BJ (cell line): ENCODE measurements at regions not wholly inside any gene's neighbourhood (a gene's known extent, or its start where the extent isn't known, plus 50 kb on each side); places are given as distances from the start of the nearest gene placed in this dataset.

Experiments
- CTCF ChIA-PET: fragments of 350-600 bp; formaldehyde crosslinking; extraction: SDS; loops from one replicate; lab custom pipeline; 2021; ENCODE audit warnings: antibody characterized with exemption, inconsistent platforms; lab: Yijun Ruan, JAX
- POLR2A ChIA-PET: fragments of 300-600 bp; sonication (Branson Sonifier 250); formaldehyde crosslinking; extraction: SDS; loops from one replicate; lab custom pipeline; 2021; ENCODE audit warnings: antibody characterized with exemption; lab: Charles Lee
- DNase-seq: peaks from one replicate; pipeline ENCODE4 v3.0.0-alpha.2; 2011; ENCODE audit warnings: low read depth
- H3K27me3 ChIP-seq: 2 replicates; pipeline ENCODE4 v1.6.0; 2011; ENCODE audit warnings: low read length; ENCODE audit not compliant: control insufficient read depth, insufficient read depth
- H3K36me3 ChIP-seq: 2 replicates; pipeline ENCODE4 v1.5.1; 2011; ENCODE audit warnings: low read length; ENCODE audit not compliant: control insufficient read depth, insufficient read depth
- H3K4me3 ChIP-seq: 2 replicates; pipeline ENCODE4 v1.5.1; 2011; ENCODE audit warnings: low read depth, mild to moderate bottlenecking, control low read depth, low read length
- TF ChIP-seq, protein P1 (sequence below): IDR thresholded peaks from 2 replicates; pipeline ENCODE4 v1.5.1; 2011; ENCODE audit warnings: low read depth, mild to moderate bottlenecking, control low read depth, inconsistent platforms, low read length, moderate library complexity; ENCODE audit not compliant: insufficient read depth

DNA sequence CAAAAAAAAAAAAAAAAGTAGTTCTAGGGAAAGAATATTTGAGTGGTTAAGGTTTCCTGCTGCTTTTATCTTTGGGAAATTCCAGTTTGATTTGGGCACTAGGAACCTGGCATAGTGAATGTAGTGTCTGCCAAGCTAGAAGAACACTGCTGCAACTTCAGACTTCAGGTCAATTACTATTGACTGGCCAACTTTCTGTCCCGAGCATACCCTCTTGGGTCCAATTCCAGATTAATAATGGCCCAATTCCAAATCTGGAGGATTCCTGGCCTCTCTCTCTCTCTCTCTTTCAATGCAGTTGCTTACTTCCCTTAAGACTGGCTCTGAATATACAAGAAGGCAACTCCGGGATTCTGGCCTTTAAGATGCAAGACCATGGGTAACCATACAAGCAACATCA is 74.9 kb downstream of the ANKEF1 start:
- DNase-seq, result no peak
- Histone ChIP-seq H3K36me3 (no peaks in the 10 kb centered on the region), H3K27me3 (no peaks in the 10 kb centered on the region), H3K4me3 (no peak overlapping the region)
- ChIA-PET CTCF (interaction anchor here (1.8 kb wide), 1 partner anchor 19 kb away, joined by 4 read pairs; no protein-coding TSS in a partner anchor), POLR2A (no interaction called here)
- TF ChIP-seq, protein P1, sequence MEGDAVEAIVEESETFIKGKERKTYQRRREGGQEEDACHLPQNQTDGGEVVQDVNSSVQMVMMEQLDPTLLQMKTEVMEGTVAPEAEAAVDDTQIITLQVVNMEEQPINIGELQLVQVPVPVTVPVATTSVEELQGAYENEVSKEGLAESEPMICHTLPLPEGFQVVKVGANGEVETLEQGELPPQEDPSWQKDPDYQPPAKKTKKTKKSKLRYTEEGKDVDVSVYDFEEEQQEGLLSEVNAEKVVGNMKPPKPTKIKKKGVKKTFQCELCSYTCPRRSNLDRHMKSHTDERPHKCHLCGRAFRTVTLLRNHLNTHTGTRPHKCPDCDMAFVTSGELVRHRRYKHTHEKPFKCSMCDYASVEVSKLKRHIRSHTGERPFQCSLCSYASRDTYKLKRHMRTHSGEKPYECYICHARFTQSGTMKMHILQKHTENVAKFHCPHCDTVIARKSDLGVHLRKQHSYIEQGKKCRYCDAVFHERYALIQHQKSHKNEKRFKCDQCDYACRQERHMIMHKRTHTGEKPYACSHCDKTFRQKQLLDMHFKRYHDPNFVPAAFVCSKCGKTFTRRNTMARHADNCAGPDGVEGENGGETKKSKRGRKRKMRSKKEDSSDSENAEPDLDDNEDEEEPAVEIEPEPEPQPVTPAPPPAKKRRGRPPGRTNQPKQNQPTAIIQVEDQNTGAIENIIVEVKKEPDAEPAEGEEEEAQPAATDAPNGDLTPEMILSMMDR, result no peak

DNA sequence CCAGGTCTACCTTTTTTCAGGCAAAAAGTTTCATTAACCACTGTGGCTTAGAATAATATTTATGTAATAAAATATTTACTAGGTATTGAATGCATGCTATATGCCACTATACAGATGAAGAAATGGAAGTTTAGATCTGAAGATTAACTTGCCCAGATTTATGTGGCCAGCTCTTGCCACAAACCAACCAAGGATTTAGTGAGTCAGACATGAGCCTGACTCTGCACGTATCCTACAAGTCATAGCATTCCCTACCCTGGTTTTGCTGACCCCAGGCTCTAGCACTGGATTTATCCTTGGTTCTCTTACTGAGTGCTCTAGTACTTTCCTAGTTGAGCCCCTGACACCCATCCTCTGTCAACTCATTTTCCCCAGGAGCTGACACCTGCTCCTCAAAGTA is 75.4 kb downstream of the ANKEF1 start:
- POLR2A ChIA-PET, result no interaction called here
- no peak for DNase-seq
- TF ChIP-seq, protein P1, result no peak
- no peak overlapping the region for H3K4me3 ChIP-seq
- CTCF ChIA-PET, result interaction anchor here (1.8 kb wide), 1 partner anchor 19 kb away, joined by 4 read pairs; no protein-coding TSS in a partner anchor
- H3K27me3 ChIP-seq, result no peaks in the 10 kb centered on the region
- no peaks in the 10 kb centered on the region for H3K36me3 ChIP-seq

DNA sequence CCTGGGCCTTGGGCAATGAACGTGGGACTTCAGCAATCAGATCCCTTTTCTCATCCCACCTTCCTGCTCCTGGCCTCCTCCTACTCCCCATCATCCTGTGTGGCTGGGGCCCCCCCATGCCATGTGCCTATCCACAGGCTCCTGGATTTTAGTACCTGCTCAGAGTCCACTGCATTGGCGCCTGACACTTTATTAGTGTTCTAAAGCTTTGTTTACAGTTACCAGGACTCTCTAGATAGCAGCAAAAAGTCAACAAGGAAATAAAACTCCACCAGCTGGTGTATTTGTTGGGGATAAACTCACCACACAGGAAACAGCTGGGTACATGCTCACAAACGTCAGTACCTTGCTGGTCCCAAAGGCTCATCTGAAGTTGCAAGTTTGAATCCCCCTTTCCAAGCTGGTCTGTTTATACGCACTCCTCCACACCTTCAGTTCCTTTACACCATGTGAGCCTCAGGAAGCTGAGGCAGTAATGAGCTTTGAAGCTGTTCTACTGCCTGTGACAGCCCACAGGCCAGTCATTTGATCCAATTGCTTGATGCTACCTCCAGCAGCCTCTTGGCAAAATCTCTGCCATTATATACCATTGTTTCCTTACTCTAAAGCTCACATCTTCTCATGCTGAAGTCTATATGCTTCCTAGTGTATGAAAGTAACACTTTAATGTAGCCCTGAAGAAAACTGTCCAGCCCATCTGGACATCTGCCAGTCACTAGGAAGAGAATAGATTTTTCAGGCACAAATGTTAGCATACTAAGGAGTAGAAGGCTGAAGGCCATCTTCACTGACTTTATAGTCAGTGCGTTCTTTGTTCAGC is 76.6 kb downstream of the ANKEF1 start:
- no peak overlapping the region for H3K4me3 ChIP-seq
- ChIA-PET CTCF (interaction anchor here (0.6 to 2.6 kb wide), 4 partner anchors 20 to 316 kb away, joined by 3 to 14 read pairs (median 3); no protein-coding TSS in a partner anchor), POLR2A (no interaction called here)
- H3K36me3 ChIP-seq, result no peaks in the 10 kb centered on the region
- TF ChIP-seq, protein P1, result no peak
- no peaks in the 10 kb centered on the region for H3K27me3 ChIP-seq
- DNase-seq, result no peak

DNA sequence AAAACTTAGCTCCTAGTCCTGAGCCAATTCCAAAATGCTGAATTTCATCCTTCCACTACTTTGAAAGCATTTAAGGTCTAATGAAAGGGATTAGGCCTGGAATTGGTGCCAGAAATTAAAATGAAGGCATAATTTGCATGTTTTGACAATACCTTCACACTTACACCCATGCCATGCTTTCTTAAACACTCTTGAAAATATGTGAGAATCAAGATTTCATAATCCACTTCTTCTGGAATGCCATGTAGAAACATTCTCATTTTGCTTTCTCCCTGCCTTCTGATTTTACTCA is 77.1 kb downstream of the ANKEF1 start:
- ChIA-PET POLR2A (no interaction called here), CTCF (interaction anchor here (2.6 kb wide), 1 partner anchor 20 kb away, joined by 14 read pairs; no protein-coding TSS in a partner anchor)
- no peaks in the 10 kb centered on the region for H3K36me3 ChIP-seq
- TF ChIP-seq, protein P1, result no peak
- DNase-seq, result no peak
- no peaks in the 10 kb centered on the region for H3K27me3 ChIP-seq
- H3K4me3 ChIP-seq, result no peak overlapping the region

DNA sequence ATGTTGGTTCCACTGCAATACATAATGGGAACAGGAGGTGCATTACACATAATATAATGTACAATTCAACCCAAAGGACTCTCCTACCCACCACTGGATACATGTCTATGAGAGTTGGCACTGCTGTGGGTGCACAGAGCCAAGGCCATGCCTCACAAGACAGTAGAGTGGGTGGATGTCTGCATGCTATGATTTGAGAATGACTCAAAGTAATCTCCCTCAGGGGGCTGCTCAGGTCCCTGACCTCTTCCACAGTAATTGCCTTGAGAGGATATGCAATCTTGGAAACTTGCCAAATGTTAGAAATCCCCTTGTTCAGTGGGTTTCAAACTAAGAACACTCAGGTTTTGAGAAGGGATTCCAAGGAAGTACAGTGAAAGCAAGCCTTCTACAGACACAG is 79.0 kb downstream of the ANKEF1 start:
- ChIA-PET POLR2A (no interaction called here), CTCF (interaction anchor here (1.2 to 2.7 kb wide), 3 partner anchors 22 to 135 kb away, joined by 4 to 15 read pairs (median 14); no protein-coding TSS in a partner anchor)
- no peak for DNase-seq
- Histone ChIP-seq H3K27me3 (no peaks in the 10 kb centered on the region), H3K36me3 (no peaks in the 10 kb centered on the region), H3K4me3 (no peak overlapping the region)
- TF ChIP-seq, protein P1, result no peak
